ENCODE measurements at regions not wholly inside any gene's neighbourhood (a gene's known extent, or its start where the extent isn't known, plus 50 kb on each side); places are given as distances from the start of the nearest gene placed in this dataset.

GRCh38 chr1:22197644-22198043, 54.7 kb upstream of the WNT4 start:
- TF ChIP-seq BHLHE40 (IDR thresholded peaks at IDR 0.05; ENCODE audit: borderline replicate concordance), result no peak
- no peak for TF ChIP-seq FOXM1 (IDR thresholded peaks at IDR 0.05; ENCODE audit: borderline replicate concordance)
- no peak for TF ChIP-seq FOXK2 (IDR thresholded peaks at IDR 0.05)
- TF ChIP-seq FOXA1 (IDR thresholded peaks at IDR 0.05), result no peak
- TF ChIP-seq LEF1 (IDR thresholded peaks at IDR 0.05; ENCODE audit: borderline replicate concordance), result no peak
- no peak for TF ChIP-seq SP1 (IDR thresholded peaks at IDR 0.05)
- no peak for TF ChIP-seq HDGF (IDR thresholded peaks at IDR 0.05; ENCODE audit: borderline replicate concordance)
